Myocyte (in vitro differentiated cells): ENCODE measurements at regions not wholly inside any gene's neighbourhood (a gene's known extent, or its start where the extent isn't known, plus 50 kb on each side); places are given as distances from the start of the nearest gene placed in this dataset.
A peak's percentile ranks its signal among the peaks of the same experiment; 100 is the strongest.

Experiments
- DNase-seq: peaks from one replicate; pipeline ENCODE4 v3.0.0-alpha.2; 2012; ENCODE audit warnings: low read depth

- no peak for DNase-seq
These were observed 349.7 kb upstream of the AMELY start for GRCh38 chrY:7261254-7261653.

- DNase-seq = no peak
These were observed 328.5 kb upstream of the AMELY start for GRCh38 chrY:7240101-7240500.

GRCh38 chrY:7211971-7212370 lies 300.4 kb upstream of the AMELY start:
- no peak for DNase-seq

- no peak for DNase-seq
These were observed 292.9 kb upstream of the AMELY start for GRCh38 chrY:7204456-7204855.

- no peak for DNase-seq
These were observed 271.0 kb upstream of the AMELY start for GRCh38 chrY:7182591-7182990.

GRCh38 chrY:7177631-7178030 lies 266.1 kb upstream of the AMELY start:
- peak; percentile 1 for DNase-seq

- DNase-seq = no peak
These were observed 257.9 kb upstream of the AMELY start for GRCh38 chrY:7169475-7169874.

GRCh38 chrY:7141477-7141876 lies 229.9 kb upstream of the AMELY start:
- DNase-seq = no peak
